Naive B cell (primary cell): ENCODE measurements at regions not wholly inside any gene's neighbourhood (a gene's known extent, or its start where the extent isn't known, plus 50 kb on each side); places are given as distances from the start of the nearest gene placed in this dataset.

Experiments used
- ATAC-seq, 2 donors: fragments of 150-1000 bp; cut with Tn5 transposase; 2 replicates each; pipeline ENCODE4 v1.10.0; 2021; ENCODE audit warnings: low read depth in 2 of 2, mild to moderate bottlenecking in 2 of 2, moderate library complexity in 2 of 2
- DNase-seq: peaks from one replicate; pipeline ENCODE4 v3.0.0; 2022
- H3K27ac Mint-ChIP-seq, 6 donors: one replicate each; pipeline ENCODE4 v1.8.0; 2020 to 2022; ENCODE audit warnings: mild to moderate bottlenecking in 6 of 6, mixed read lengths in 6 of 6, moderate library complexity in 5 of 6, inconsistent platforms in 2 of 6
- H3K27me3 Mint-ChIP-seq, 3 donors: one replicate each; pipeline ENCODE4 v1.8.0; 2021 to 2022; ENCODE audit warnings: mixed read lengths in 3 of 3, mild to moderate bottlenecking in 1 of 3
- H3K36me3 Mint-ChIP-seq, 2 donors: one replicate each; pipeline ENCODE4 v1.8.0; 2020 to 2022; ENCODE audit warnings: mixed read lengths in 2 of 2, inconsistent platforms in 1 of 2, mild to moderate bottlenecking in 1 of 2
- H3K4me1 Mint-ChIP-seq, 3 donors: one replicate each; pipeline ENCODE4 v1.8.0; 2020 to 2022; ENCODE audit warnings: mixed read lengths in 3 of 3, inconsistent platforms in 1 of 3, mild to moderate bottlenecking in 1 of 3, moderate library complexity in 1 of 3
- H3K4me3 Mint-ChIP-seq, 8 donors: one replicate each; pipeline ENCODE4 v1.8.0; 2020 to 2022; ENCODE audit warnings: mild to moderate bottlenecking in 8 of 8, mixed read lengths in 8 of 8, moderate library complexity in 8 of 8, inconsistent platforms in 2 of 8
- H3K9me3 Mint-ChIP-seq, 7 donors: one replicate each; pipeline ENCODE4 v1.8.0; 2020 to 2022; ENCODE audit warnings: mixed read lengths in 7 of 7, mild to moderate bottlenecking in 5 of 7, inconsistent platforms in 2 of 7, moderate library complexity in 1 of 7

DNA sequence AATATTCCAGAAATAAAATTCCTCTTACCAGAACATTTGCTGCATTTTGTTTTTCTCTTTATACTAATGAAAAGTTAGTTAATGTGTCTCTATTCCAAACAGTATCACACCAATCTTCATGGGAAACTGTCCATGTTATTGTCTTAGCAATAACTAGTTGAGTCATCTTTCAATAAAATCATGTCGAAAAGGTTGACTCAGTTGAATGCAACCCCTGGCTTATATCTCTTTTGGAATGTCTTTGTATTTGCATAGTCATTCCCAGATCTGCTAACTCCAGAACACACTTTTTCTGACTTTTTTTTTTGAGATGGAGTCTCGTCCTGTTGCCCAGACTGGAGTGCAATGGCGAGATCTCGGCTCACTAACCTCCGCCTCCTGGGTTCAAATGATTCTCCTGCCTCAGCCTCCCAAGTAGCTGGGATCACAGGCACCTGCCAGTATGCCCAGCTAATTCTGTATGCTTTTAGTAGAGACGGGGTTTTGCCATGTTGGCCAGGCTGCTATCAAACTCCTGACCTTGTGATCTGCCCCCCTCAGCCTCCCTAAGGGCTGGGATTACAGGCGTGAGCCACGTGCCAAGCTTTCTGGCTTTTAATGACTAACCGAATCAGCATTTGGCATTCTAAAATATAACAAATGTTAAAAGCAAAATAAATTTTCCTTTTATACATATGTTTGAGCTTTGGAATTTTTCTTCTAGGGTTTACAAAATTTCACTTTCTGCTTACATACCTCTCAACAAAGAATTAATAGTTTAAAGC lies 133.2 kb upstream of the GULP1 start:
- Mint-ChIP-seq H3K4me1 (no peaks in the 10 kb centered on the region), H3K36me3 (no peaks in the 10 kb centered on the region)
- ATAC-seq = no peak

DNA sequence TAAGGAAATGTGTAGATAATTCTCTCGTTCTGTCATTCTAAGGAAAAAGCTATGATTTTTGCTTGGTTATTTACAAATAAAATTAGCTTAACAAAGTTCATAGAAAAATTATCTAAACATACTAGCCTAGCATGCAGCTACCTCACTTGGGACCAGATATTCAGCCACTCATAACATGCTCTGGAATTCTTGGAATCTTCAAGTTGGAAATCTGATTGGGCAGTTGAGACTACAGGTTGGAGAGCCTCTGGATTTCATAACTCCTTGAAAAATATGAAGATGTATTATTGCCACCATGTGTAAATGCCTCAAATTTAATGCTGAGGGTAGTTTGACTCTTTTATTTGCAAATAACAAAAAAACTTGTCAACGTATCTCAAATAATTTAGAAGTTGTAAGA lies 132.2 kb upstream of the GULP1 start:
- DNase-seq = no peak
- Mint-ChIP-seq H3K9me3 (peaks cover 0 to 2% (median 0%) of the 10 kb centered on the region in 7 donors), H3K27me3 (no peaks in the 10 kb centered on the region), H3K4me3 (no peak overlapping the region), H3K4me1 (no peaks in the 10 kb centered on the region), H3K27ac (no peak overlapping the region), H3K36me3 (no peaks in the 10 kb centered on the region)
- ATAC-seq = no peak

More for the DNA sequence above, 133.2 kb upstream of the GULP1 start:
- H3K27ac Mint-ChIP-seq = no peak overlapping the region
- DNase-seq = no peak
- no peak overlapping the region for H3K4me3 Mint-ChIP-seq
- peaks cover 0 to 2% (median 0%) of the 10 kb centered on the region in 7 donors for H3K9me3 Mint-ChIP-seq
- no peaks in the 10 kb centered on the region for H3K27me3 Mint-ChIP-seq

DNA sequence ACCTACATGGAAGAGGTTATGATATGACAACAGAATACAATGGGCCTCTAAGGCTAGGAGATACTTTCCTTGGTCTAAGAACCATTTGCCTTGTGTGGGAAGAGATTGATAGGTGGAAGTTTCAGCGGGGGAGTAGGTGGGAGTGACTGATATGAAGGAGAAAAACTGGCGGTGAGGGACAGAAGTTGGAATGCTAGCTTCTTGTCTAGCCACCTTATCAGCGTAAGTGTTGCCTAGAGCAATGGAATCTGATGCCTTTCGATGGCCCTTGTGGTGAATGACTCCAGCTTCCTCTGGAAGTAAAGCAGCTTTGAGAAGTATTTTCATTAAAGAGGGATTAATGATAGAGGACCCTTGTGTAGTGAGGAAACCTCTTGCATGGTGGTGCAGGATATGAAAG lies 121.3 kb upstream of the GULP1 start:
- H3K4me3 Mint-ChIP-seq = no peak overlapping the region
- DNase-seq (no peak), ATAC-seq (no peak)
- H3K4me1 Mint-ChIP-seq = no peaks in the 10 kb centered on the region
- H3K9me3 Mint-ChIP-seq = peaks cover 3 to 39% (median 8%) of the 10 kb centered on the region in 7 donors
- H3K27me3 Mint-ChIP-seq = no peaks in the 10 kb centered on the region
- no peak overlapping the region for H3K27ac Mint-ChIP-seq
- H3K36me3 Mint-ChIP-seq = peaks cover 0 to 4% of the 10 kb centered on the region in 2 donors

DNA sequence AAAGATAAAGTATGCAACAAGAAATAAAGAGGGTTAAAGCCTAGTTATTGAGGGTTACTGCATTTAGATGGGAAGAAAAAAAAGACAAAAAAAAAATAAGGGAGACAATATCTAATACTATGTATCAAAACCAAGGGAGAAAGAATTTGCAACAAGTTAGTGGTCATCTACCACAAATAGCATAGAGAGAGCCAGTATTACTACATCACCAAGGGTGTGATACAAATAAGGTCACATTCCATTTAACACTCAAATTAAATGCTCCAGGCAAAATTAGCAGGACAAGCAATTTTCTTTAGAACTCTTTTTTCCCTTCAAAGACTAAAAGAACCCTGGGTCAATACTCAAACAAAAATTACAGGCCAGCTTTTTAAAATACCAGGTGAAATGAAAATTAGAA lies 115.1 kb upstream of the GULP1 start:
- ATAC-seq (no peak), DNase-seq (no peak)
- Mint-ChIP-seq H3K4me1 (peaks cover 0 to 3% (median 0%) of the 10 kb centered on the region in 3 donors), H3K36me3 (no peaks in the 10 kb centered on the region), H3K27me3 (no peaks in the 10 kb centered on the region), H3K9me3 (peaks cover 0 to 24% (median 5%) of the 10 kb centered on the region in 7 donors), H3K27ac (no peak overlapping the region), H3K4me3 (no peak overlapping the region)

DNA sequence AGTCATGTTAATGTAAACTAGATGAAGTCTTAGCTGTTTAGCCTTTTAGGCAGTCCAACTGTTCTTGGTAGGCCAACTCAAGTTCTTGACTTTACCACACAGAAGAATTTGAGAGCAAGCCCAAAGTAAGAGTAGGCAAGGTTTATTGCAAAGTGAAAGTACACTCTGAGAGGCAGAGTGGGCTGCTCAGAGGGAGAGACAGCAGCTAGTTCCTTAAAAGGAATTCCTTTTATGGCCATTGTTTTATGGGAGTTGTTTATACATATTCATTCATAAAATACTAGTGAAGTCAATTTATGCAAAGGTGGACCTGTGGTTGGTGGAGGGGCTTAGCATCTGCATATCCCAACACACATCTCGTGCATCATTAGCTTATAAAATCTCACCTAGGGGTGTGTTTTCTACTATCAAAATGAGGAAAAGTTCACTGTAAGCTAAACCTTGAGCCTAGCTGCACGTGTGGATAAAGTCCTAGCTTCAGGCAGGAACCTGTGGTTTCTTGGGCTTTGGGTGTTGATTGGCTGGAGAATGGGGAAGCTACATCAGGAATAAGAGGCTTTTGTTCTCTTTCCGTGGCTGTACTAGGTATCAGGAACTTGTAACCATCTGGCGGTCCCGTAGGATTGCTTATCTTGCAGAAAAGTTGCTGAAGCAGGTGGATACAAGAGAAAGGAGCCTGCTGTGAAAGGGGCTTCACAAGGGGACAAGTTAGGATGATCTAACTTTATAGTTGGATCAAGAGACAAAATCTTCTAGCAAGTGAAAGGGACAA lies 110.4 kb upstream of the GULP1 start:
- Mint-ChIP-seq H3K4me3 (no peak overlapping the region), H3K27ac (no peak overlapping the region), H3K9me3 (peaks cover 0 to 15% (median 3%) of the 10 kb centered on the region in 7 donors), H3K4me1 (peaks cover 0 to 3% (median 0%) of the 10 kb centered on the region in 3 donors), H3K36me3 (no peaks in the 10 kb centered on the region), H3K27me3 (no peaks in the 10 kb centered on the region)
- DNase-seq (no peak), ATAC-seq (no peak)

DNA sequence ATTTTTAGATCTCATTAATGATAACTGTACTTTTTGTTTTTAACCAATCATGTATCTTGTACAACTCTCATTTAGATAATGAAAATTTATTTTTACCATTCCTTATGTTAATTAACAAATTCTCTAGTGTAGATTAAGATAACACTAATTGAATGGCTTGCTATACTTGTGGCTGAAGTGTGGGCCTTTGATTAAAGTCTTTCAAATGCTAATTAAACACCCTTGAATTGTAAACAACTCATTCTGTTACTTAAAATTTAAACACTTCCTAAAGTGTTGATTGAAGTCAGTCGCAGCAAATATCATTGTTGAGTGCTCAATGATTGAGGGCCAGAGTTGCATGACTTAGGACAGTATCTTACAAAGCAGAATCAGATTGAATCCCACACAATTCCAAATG lies 109.8 kb upstream of the GULP1 start:
- Mint-ChIP-seq H3K9me3 (peaks cover 0 to 15% (median 3%) of the 10 kb centered on the region in 7 donors), H3K4me1 (peaks cover 0 to 3% (median 0%) of the 10 kb centered on the region in 3 donors), H3K27ac (no peak overlapping the region), H3K36me3 (no peaks in the 10 kb centered on the region), H3K27me3 (no peaks in the 10 kb centered on the region), H3K4me3 (no peak overlapping the region)
- ATAC-seq = no peak
- no peak for DNase-seq

DNA sequence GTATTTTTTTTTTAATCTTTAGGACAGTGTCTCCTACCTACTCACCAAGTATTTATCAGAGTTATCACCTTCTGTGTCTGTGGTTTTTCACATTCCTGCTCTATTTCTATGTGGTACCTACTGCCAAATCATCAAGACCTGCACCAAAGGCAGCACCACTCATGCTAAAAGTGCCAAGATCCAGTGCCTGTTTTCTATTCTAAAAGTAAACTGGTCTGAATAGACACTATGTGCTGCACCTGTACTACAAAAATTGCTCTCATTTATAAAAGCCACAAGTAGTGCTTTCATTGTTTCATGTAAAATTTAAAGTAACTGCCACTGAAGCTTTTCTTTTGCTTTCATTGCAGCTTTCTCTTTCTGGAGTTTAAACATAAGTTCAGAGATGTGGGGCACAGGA lies 103.9 kb upstream of the GULP1 start:
- Mint-ChIP-seq H3K27me3 (no peaks in the 10 kb centered on the region), H3K4me1 (no peaks in the 10 kb centered on the region), H3K27ac (no peak overlapping the region), H3K36me3 (no peaks in the 10 kb centered on the region), H3K4me3 (no peak overlapping the region), H3K9me3 (peaks cover 0 to 6% (median 1%) of the 10 kb centered on the region in 7 donors)
- ATAC-seq = no peak
- DNase-seq = no peak

DNA sequence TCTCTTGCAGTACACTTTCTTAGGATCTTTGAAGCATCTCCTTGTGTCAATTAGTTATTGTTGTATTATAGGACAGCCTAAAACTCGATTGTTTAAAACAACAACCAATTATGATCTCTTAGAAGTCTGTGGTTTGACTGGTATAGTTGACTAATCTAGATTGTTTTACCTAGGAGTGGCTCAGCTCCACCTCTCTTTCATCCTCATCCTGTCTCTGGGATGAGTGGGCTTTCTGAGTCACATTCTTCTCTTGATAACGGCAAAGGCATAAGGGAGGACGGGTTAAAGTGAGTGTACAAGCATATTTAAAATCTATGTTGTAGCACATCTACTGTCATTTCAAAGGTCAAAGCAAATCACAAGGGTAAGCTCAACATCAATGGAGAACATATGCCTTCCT lies 102.3 kb upstream of the GULP1 start:
- H3K4me1 Mint-ChIP-seq = no peaks in the 10 kb centered on the region
- DNase-seq = no peak
- peaks cover 0 to 3% (median 1%) of the 10 kb centered on the region in 7 donors for H3K9me3 Mint-ChIP-seq
- ATAC-seq = no peak
- H3K27me3 Mint-ChIP-seq = no peaks in the 10 kb centered on the region
- H3K4me3 Mint-ChIP-seq = no peak overlapping the region
- no peak overlapping the region for H3K27ac Mint-ChIP-seq
- H3K36me3 Mint-ChIP-seq = no peaks in the 10 kb centered on the region

DNA sequence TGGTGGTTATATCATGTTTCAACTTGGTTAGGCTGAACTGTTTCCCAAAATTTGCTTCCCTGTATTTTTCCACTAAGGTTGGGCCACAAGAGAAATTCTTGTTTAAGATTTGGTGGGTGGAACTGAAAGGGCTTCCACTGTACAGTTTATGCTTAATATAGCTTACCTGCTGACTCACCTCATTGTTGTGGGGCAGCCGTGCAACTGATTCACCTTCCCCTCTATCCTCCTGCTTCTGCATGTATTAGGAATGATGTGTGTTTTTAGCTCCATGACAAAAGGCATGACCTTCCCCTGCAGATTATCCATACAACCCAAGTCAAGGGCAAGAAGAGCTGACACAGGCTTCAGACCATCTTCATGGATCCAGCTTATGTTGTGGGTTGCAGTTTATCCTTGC lies 98.4 kb upstream of the GULP1 start:
- Mint-ChIP-seq H3K27ac (no peak overlapping the region), H3K27me3 (no peaks in the 10 kb centered on the region), H3K4me1 (no peaks in the 10 kb centered on the region), H3K36me3 (no peaks in the 10 kb centered on the region), H3K9me3 (peaks cover 0 to 3% (median 0%) of the 10 kb centered on the region in 7 donors), H3K4me3 (no peak overlapping the region)
- ATAC-seq (no peak), DNase-seq (no peak)

DNA sequence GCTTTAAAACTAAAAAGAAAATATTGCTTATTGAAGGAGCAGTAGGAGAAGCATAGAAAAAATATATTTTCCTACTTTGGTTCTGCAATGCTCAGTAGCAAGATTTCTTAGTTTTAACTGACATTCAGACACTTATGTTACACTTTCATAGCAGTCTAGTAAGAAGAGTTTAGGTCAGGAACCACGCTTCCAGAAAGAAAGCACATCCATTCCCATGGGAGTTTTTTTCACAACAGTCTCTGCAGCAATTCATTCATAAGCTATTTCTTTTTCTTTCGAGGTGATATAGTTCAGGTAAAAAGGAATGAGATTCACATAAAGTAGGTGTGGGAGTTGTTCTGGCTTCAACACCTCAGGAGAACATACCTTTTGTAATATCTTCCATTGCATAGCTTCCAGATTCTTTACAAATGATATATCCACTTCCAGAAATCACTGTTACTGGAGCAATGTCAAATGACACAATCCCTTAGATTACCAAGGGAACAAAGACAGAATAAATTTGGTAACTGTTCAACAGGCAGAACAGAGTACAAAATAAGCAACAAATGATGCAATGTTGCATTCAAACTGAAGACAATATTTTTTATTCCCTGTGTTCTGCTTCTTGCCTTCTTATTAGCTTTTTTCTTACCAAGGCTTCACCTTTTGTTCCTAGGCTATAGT lies 95.2 kb upstream of the GULP1 start:
- Mint-ChIP-seq H3K4me1 (no peaks in the 10 kb centered on the region), H3K9me3 (peaks cover 0 to 4% (median 0%) of the 10 kb centered on the region in 7 donors), H3K4me3 (no peak overlapping the region), H3K36me3 (no peaks in the 10 kb centered on the region), H3K27me3 (no peaks in the 10 kb centered on the region), H3K27ac (no peak overlapping the region)
- DNase-seq = no peak
- no peak for ATAC-seq

DNA sequence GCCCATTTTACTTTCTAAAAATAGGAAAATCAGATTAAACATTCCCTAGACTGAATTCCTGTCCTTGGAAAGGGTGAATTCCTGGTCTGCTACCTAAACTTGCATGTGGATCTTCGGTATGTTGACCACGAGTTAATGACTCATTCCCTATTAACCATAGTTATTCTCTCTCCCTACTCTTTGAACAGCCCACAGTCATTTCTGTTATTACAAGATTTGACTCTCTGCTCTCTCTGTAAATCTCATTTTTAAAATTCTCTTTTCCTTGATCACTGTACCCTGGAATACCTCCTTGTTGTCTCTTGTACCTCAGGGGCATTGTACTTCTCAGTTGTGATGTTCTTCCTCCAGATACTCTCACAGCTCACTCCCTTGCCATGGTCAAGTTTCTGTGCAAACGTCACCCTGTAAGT lies 92.0 kb upstream of the GULP1 start:
- Mint-ChIP-seq H3K4me3 (no peak overlapping the region), H3K36me3 (no peaks in the 10 kb centered on the region), H3K9me3 (peaks cover 0 to 6% (median 0%) of the 10 kb centered on the region in 7 donors), H3K27ac (peak overlapping the region in 1 of 6 donors; percentile 73), H3K27me3 (no peaks in the 10 kb centered on the region), H3K4me1 (no peaks in the 10 kb centered on the region)
- DNase-seq (no peak), ATAC-seq (no peak)

DNA sequence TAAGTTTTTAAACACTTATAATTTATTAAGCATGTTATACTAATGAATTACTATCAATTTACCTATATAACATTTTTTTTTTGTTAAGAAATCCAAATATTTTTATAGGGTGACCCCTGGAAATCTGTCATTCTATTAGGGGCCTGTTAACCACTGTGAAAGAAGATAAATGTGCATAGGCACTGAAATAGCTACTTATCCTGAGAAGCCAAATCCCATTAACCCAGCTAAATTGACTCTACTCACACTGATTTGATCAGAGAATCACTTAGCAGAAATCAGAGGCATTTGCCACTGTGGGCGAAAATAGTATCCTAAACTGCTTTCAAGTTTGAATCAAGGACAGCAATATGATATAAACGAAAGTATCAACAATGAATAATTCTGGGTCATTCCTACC lies 90.0 kb upstream of the GULP1 start:
- Mint-ChIP-seq H3K27ac (no peak overlapping the region), H3K27me3 (no peaks in the 10 kb centered on the region), H3K4me3 (no peak overlapping the region), H3K4me1 (no peaks in the 10 kb centered on the region), H3K36me3 (no peaks in the 10 kb centered on the region), H3K9me3 (peaks cover 0 to 7% (median 0%) of the 10 kb centered on the region in 7 donors)
- no peak for DNase-seq
- ATAC-seq = no peak

DNA sequence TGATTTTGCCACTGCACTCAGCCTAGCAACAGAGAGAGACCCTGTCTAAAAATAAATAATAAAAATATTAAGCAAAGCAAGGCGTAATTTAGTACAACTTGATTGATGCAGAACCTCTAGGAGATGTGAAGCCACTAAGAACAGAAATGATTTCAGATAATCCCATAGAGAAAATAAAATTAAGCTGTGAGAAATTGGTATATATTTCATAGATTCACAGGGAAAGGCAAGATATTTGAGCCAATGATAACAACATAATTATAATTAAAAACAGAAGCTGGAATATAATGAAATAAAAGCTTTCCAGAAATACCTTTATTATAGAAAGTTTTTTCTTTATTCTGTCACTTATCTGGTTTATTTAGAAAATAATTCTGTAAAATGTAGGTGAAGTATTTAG lies 88.9 kb upstream of the GULP1 start:
- Mint-ChIP-seq H3K4me3 (no peak overlapping the region), H3K36me3 (no peaks in the 10 kb centered on the region), H3K9me3 (peaks cover 0 to 7% (median 0%) of the 10 kb centered on the region in 7 donors), H3K27ac (no peak overlapping the region), H3K27me3 (no peaks in the 10 kb centered on the region), H3K4me1 (no peaks in the 10 kb centered on the region)
- ATAC-seq (no peak), DNase-seq (no peak)

DNA sequence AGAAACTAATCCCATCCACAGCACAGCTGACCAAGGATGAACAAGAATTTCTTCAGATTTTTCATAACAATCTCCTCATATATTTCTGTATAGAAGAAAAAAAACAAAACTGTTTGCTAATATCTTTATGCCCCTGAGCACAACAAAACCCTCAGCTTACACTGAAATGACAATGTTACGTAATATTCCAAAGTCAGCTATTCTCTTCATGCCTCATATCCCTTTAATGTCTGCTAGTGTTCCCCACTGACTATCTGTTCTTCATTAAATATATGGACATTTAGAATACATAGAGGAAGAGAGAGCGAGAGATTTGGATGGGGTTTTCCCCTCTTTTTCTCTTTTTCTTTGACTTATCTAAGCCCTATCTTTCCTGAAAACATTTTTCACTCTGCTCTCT lies 87.9 kb upstream of the GULP1 start:
- Mint-ChIP-seq H3K27me3 (no peaks in the 10 kb centered on the region), H3K36me3 (no peaks in the 10 kb centered on the region), H3K4me1 (no peaks in the 10 kb centered on the region), H3K4me3 (no peak overlapping the region), H3K27ac (no peak overlapping the region), H3K9me3 (peaks cover 0 to 12% (median 4%) of the 10 kb centered on the region in 7 donors)
- no peak for ATAC-seq
- DNase-seq = no peak
